B cell (primary cell): ENCODE measurements at regions not wholly inside any gene's neighbourhood (a gene's known extent, or its start where the extent isn't known, plus 50 kb on each side); places are given as distances from the start of the nearest gene placed in this dataset.

Experiments
- ATAC-seq: fragments of 200-7000 bp; cut with Tn5 transposase; one replicate; pipeline ENCODE4 v1.10.0; 2021; ENCODE audit warnings: low read depth, mild to moderate bottlenecking, moderate number of reproducible peaks, moderate library complexity
- CTCF ChIA-PET: fragments of 350-600 bp; sonication (Branson Sonifier 250); formaldehyde crosslinking; loops from one replicate; lab custom pipeline; 2021; ENCODE audit warnings: antibody characterized with exemption, inconsistent platforms; lab: Charles Lee
- POLR2A ChIA-PET: fragments of 350-600 bp; sonication (Branson Sonifier 250); formaldehyde crosslinking; loops from one replicate; lab custom pipeline; 2021; ENCODE audit warnings: antibody characterized with exemption; lab: Charles Lee
- DNase-seq: peaks from one replicate; pipeline ENCODE4 v3.0.0; 2013
- H2AFZ ChIP-seq: 2 replicates; pipeline ENCODE4 v1.6.1; 2012; ENCODE audit warnings: mild to moderate bottlenecking, low read depth, low read length; ENCODE audit not compliant: insufficient read depth, poor library complexity, severe bottlenecking
- H3K27ac ChIP-seq, 2 donors: 1 replicate in 1 of 2; 2 replicates in 1 of 2; pipeline ENCODE4 v1.5.1; 2012 to 2013; ENCODE audit warnings: low read length in 2 of 2, mild to moderate bottlenecking in 2 of 2, moderate library complexity in 1 of 2
- H3K27me3 ChIP-seq, 4 experiments: fragments of 200-600 bp in 1 of 4; sonication (generic) in 1 of 4; replicated peaks in 1 of 4; 1 replicate in 2 of 4; 2 replicates in 2 of 4; pipeline versions ENCODE4 v1.6.1 to v1.7.0; 2013 to 2016; ENCODE audit warnings: low read length in 3 of 4, mild to moderate bottlenecking in 2 of 4, mixed read lengths in 1 of 4, moderate library complexity in 1 of 4; ENCODE audit not compliant: insufficient read depth in 4 of 4, control insufficient read depth in 3 of 4; ENCODE audit errors: control extremely low read depth in 1 of 4
- H3K36me3 ChIP-seq, 2 experiments: replicated peaks in 1 of 2; 1 replicate in 1 of 2; 2 replicates in 1 of 2; pipeline versions ENCODE4 v1.6.1 to v1.7.1; 2013; ENCODE audit warnings: low read length in 1 of 2; ENCODE audit not compliant: insufficient read depth in 2 of 2, control insufficient read depth in 1 of 2; ENCODE audit errors: control extremely low read depth in 1 of 2, extremely low read depth in 1 of 2
- H3K4me1 ChIP-seq, 2 donors: fragments of 200-600 bp in 1 of 2; sonication (generic) in 1 of 2; 1 replicate in 1 of 2; 2 replicates in 1 of 2; pipeline versions ENCODE4 v1.5.1 to v1.6.1; 2013 to 2017; ENCODE audit warnings: low read length in 2 of 2; ENCODE audit not compliant: control insufficient read depth in 2 of 2, insufficient read depth in 2 of 2
- H3K4me2 ChIP-seq: replicated peaks from 2 replicates; pipeline ENCODE3; 2012; ENCODE audit warnings: mild to moderate bottlenecking, low read depth, low read length; ENCODE audit not compliant: poor library complexity, severe bottlenecking
- H3K4me3 ChIP-seq, 5 experiments: fragments of 200-600 bp in 1 of 5; sonication (generic) in 1 of 5; 1 replicate in 3 of 5; 2 replicates in 2 of 5; pipeline versions ENCODE4 v1.5.1 to v1.7.0; 2011 to 2016; ENCODE audit warnings: low read length in 4 of 5, mild to moderate bottlenecking in 4 of 5, low read depth in 2 of 5, control low read depth in 1 of 5, moderate library complexity in 1 of 5; ENCODE audit not compliant: insufficient read depth in 1 of 5; ENCODE audit errors: control extremely low read depth in 1 of 5, extremely low read depth in 1 of 5
- H3K79me2 ChIP-seq: fragments of 200-600 bp; sonication (generic); one replicate; pipeline ENCODE4 v1.6.0; 2016; ENCODE audit warnings: low read length; ENCODE audit not compliant: control insufficient read depth, insufficient read depth
- H3K9ac ChIP-seq: fragments of 200-600 bp; sonication (generic); 2 replicates; pipeline ENCODE4 v1.6.1; 2017; ENCODE audit warnings: mild to moderate bottlenecking, low read length, moderate library complexity
- H3K9me3 ChIP-seq, 3 donors: one replicate each; pipeline versions ENCODE4 v1.6.1 to v1.7.1; 2013; ENCODE audit warnings: low read length in 2 of 3; ENCODE audit not compliant: control insufficient read depth in 2 of 3, insufficient read depth in 1 of 3; ENCODE audit errors: control extremely low read depth in 1 of 3
- H4K20me1 ChIP-seq: 2 replicates; pipeline ENCODE4 v1.6.0; 2012; ENCODE audit warnings: mild to moderate bottlenecking, low read length; ENCODE audit not compliant: insufficient read depth, control insufficient read depth, poor library complexity, severe bottlenecking
- H3K27ac Mint-ChIP-seq: one replicate; pipeline ENCODE4 v1.8.0; 2021; ENCODE audit warnings: mixed read lengths
- H3K27me3 Mint-ChIP-seq: one replicate; pipeline ENCODE4 v1.8.0; 2021; ENCODE audit warnings: mixed read lengths
- H3K4me1 Mint-ChIP-seq: one replicate; pipeline ENCODE4 v1.8.0; 2021; ENCODE audit warnings: mixed read lengths
- H3K4me3 Mint-ChIP-seq: one replicate; pipeline ENCODE4 v1.8.0; 2021; ENCODE audit warnings: mixed read lengths
- H3K9me3 Mint-ChIP-seq: one replicate; pipeline ENCODE4 v1.8.0; 2022; ENCODE audit warnings: mixed read lengths; ENCODE audit not compliant: insufficient read depth
- CTCF ChIP-seq: fragments of 200-600 bp; IDR thresholded peaks from one replicate; pipeline ENCODE4 v1.8.0; 2022; ENCODE audit warnings: antibody characterized with exemption, mild to moderate bottlenecking
- EZH2 ChIP-seq: IDR thresholded peaks from 2 replicates; pipeline ENCODE4 v1.6.1; 2012; ENCODE audit warnings: borderline replicate concordance, low read depth, mild to moderate bottlenecking, moderate library complexity, low read length; ENCODE audit not compliant: insufficient read depth, poor library complexity, severe bottlenecking
- WGBS: methylation state at CpG from one replicate; pipeline ENCODE4 v1.1.5; 2013; ENCODE audit warnings: missing lambda C conversion rate; ENCODE audit not compliant: insufficient coverage; 5-methylcytosine and 5-hydroxymethylcytosine counted together
- intact Hi-C: fragments of 100-400 bp; cut with micrococcal nuclease; formaldehyde crosslinking; loops from one replicate; pipeline ENCODE4 v1.10.0; 2022

- WGBS: no CpG with 5 or more reads among the region's 1 CpG
- H3K4me3 ChIP-seq: no peak overlapping the region
- no peaks in the 10 kb centered on the region for H3K36me3 ChIP-seq
- no peak overlapping the region for H3K9ac ChIP-seq
- H3K27ac Mint-ChIP-seq: no peak overlapping the region
- peaks cover 5% of the 10 kb centered on the region for H3K4me1 Mint-ChIP-seq
- H3K4me3 Mint-ChIP-seq: no peak overlapping the region
- H3K27me3 ChIP-seq: no peaks in the 10 kb centered on the region
- no peaks in the 10 kb centered on the region for H3K79me2 ChIP-seq
- TF ChIP-seq EZH2 (no peak), CTCF (no peak)
- no peak for ATAC-seq
- POLR2A ChIA-PET: no interaction called here
- H3K27ac ChIP-seq: no peak overlapping the region
- DNase-seq: no peak
- no peaks in the 10 kb centered on the region for H4K20me1 ChIP-seq
- no peaks in the 10 kb centered on the region for H3K9me3 Mint-ChIP-seq
- no peak overlapping the region for H2AFZ ChIP-seq
- peaks cover 3% of the 10 kb centered on the region for H3K27me3 Mint-ChIP-seq
- CTCF ChIA-PET: no interaction called here
- no peak overlapping the region for H3K4me2 ChIP-seq
- no peaks in the 10 kb centered on the region for H3K4me1 ChIP-seq
- intact Hi-C loops: no loop called here
- H3K9me3 ChIP-seq: no peaks in the 10 kb centered on the region
Measured at GRCh38 chr6:15137086-15137485, 108.8 kb upstream of the JARID2 start.

GRCh38 chr6:15143086-15143485 lies 102.8 kb upstream of the JARID2 start:
- H3K27me3 ChIP-seq: no peaks in the 10 kb centered on the region
- peaks cover 1% of the 10 kb centered on the region for H3K4me1 Mint-ChIP-seq
- DNase-seq (no peak), ATAC-seq (no peak)
- no peaks in the 10 kb centered on the region for H3K4me1 ChIP-seq
- no peaks in the 10 kb centered on the region for H4K20me1 ChIP-seq
- no peaks in the 10 kb centered on the region for H3K36me3 ChIP-seq
- no peaks in the 10 kb centered on the region for H3K9me3 Mint-ChIP-seq
- H3K9me3 ChIP-seq: no peaks in the 10 kb centered on the region
- H3K27me3 Mint-ChIP-seq: peaks cover 6% of the 10 kb centered on the region
- WGBS: no CpG with 5 or more reads among the region's 3 CpGs
- H3K79me2 ChIP-seq: no peaks in the 10 kb centered on the region
- CTCF ChIA-PET: no interaction called here
- intact Hi-C loops: no loop called here
- no peak overlapping the region for H3K4me3 ChIP-seq
- TF ChIP-seq EZH2 (no peak), CTCF (no peak)
- H3K27ac Mint-ChIP-seq: no peak overlapping the region
- no peak overlapping the region for H3K9ac ChIP-seq
- H2AFZ ChIP-seq: no peak overlapping the region
- H3K27ac ChIP-seq: no peak overlapping the region
- no peak overlapping the region for H3K4me3 Mint-ChIP-seq
- POLR2A ChIA-PET: no interaction called here
- no peak overlapping the region for H3K4me2 ChIP-seq
